CD4-positive, alpha-beta T cell (primary cell): ENCODE measurements at regions not wholly inside any gene's neighbourhood (a gene's known extent, or its start where the extent isn't known, plus 50 kb on each side); places are given as distances from the start of the nearest gene placed in this dataset.

ENCODE experiments used
- ATAC-seq: fragments of 200-7000 bp; cut with Tn5 transposase; one replicate; pipeline ENCODE4 v1.10.0; 2022; ENCODE audit warnings: mild to moderate bottlenecking; ENCODE audit not compliant: poor library complexity
- CTCF ChIA-PET: fragments of 350-600 bp; sonication (Branson Sonifier 250); formaldehyde crosslinking; loops from one replicate; lab custom pipeline; 2021; ENCODE audit warnings: antibody characterized with exemption, inconsistent platforms; lab: Charles Lee
- POLR2A ChIA-PET: fragments of 350-600 bp; sonication (Branson Sonifier 250); formaldehyde crosslinking; loops from one replicate; lab custom pipeline; 2021; ENCODE audit warnings: antibody characterized with exemption, inconsistent platforms; lab: Charles Lee
- DNase-seq, 14 experiments: peaks; one replicate each; pipeline ENCODE4 v3.0.0-alpha.2; 2013 to 2020; ENCODE audit warnings: mixed read lengths in 2 of 14
- H3K27ac ChIP-seq, 2 donors: one replicate each; pipeline versions ENCODE4 v1.5.1 to v1.7.0; 2013; ENCODE audit warnings: low read length in 2 of 2, low read depth in 1 of 2, mild to moderate bottlenecking in 1 of 2
- H3K27me3 ChIP-seq, 2 experiments: 1 replicate in 1 of 2; 2 replicates in 1 of 2; pipeline versions ENCODE4 v1.6.1 to v1.7.0; 2013; ENCODE audit warnings: low read length in 2 of 2, control low read depth in 1 of 2, mild to moderate bottlenecking in 1 of 2, moderate library complexity in 1 of 2; ENCODE audit not compliant: insufficient read depth in 2 of 2, control insufficient read depth in 1 of 2
- H3K36me3 ChIP-seq: one replicate; pipeline ENCODE4 v1.6.1; 2013; ENCODE audit warnings: low read length, control low read depth; ENCODE audit not compliant: insufficient read depth
- H3K4me1 ChIP-seq: one replicate; pipeline ENCODE4 v1.6.1; 2013; ENCODE audit warnings: low read length, control low read depth; ENCODE audit not compliant: insufficient read depth
- H3K4me3 ChIP-seq: one replicate; pipeline ENCODE4 v1.5.1; 2013; ENCODE audit warnings: mild to moderate bottlenecking, low read length, moderate library complexity
- H3K9me3 ChIP-seq, 2 experiments: 1 replicate in 1 of 2; 2 replicates in 1 of 2; pipeline versions ENCODE4 v1.6.1 to v1.7.0; 2013; ENCODE audit warnings: low read length in 2 of 2, mild to moderate bottlenecking in 2 of 2, control low read depth in 1 of 2, moderate library complexity in 1 of 2; ENCODE audit not compliant: control insufficient read depth in 1 of 2, insufficient read depth in 1 of 2
- H3K27ac Mint-ChIP-seq: one replicate; pipeline ENCODE4 v1.8.0; 2020; ENCODE audit warnings: mixed read lengths
- H3K27me3 Mint-ChIP-seq: one replicate; pipeline ENCODE4 v1.8.0; 2021; ENCODE audit warnings: mixed read lengths
- H3K36me3 Mint-ChIP-seq: one replicate; pipeline ENCODE4 v1.8.0; 2021; ENCODE audit warnings: low read depth, mixed read lengths
- H3K4me1 Mint-ChIP-seq: one replicate; pipeline ENCODE4 v1.8.0; 2021; ENCODE audit warnings: low read depth, mixed read lengths
- H3K4me3 Mint-ChIP-seq: one replicate; pipeline ENCODE4 v1.8.0; 2020; ENCODE audit warnings: mild to moderate bottlenecking, mixed read lengths
- H3K9me3 Mint-ChIP-seq: one replicate; pipeline ENCODE4 v1.8.0; 2020; ENCODE audit warnings: mixed read lengths
- CTCF ChIP-seq: fragments of 200-600 bp; IDR thresholded peaks from one replicate; pipeline ENCODE4 v1.8.0; 2022; ENCODE audit warnings: antibody characterized with exemption, mild to moderate bottlenecking
- intact Hi-C, 2 experiments: fragments of 100-400 bp; cut with DNase I in 1 of 2; cut with micrococcal nuclease in 1 of 2; formaldehyde crosslinking; loops; one replicate each; pipeline versions ENCODE4 v1.15.1 to v1.9.0; 2023 to 2025; cut with DNase I, micrococcal nuclease

- ATAC-seq: no peak
- TF ChIP-seq CTCF: no peak
- Histone ChIP-seq H3K4me1 (no peaks in the 10 kb centered on the region), H3K4me3 (no peak overlapping the region), H3K36me3 (no peaks in the 10 kb centered on the region), H3K27ac (no peak overlapping the region), H3K9me3 (peaks cover 0 to 7% of the 10 kb centered on the region in 2 experiments), H3K27me3 (no peaks in the 10 kb centered on the region)
- peaks cover 3% of the 10 kb centered on the region for H3K9me3 Mint-ChIP-seq
- no peak for DNase-seq
- intact Hi-C loops: no loop called here
- no peak overlapping the region for H3K4me3 Mint-ChIP-seq
- H3K4me1 Mint-ChIP-seq: no peaks in the 10 kb centered on the region
- ChIA-PET POLR2A (no interaction called here), CTCF (no interaction called here)
- no peak overlapping the region for H3K27ac Mint-ChIP-seq
- no peaks in the 10 kb centered on the region for H3K36me3 Mint-ChIP-seq
- no peaks in the 10 kb centered on the region for H3K27me3 Mint-ChIP-seq
These were observed 506.0 kb upstream of the INTU start for GRCh38 chr4:127126718-127127117.

DNA sequence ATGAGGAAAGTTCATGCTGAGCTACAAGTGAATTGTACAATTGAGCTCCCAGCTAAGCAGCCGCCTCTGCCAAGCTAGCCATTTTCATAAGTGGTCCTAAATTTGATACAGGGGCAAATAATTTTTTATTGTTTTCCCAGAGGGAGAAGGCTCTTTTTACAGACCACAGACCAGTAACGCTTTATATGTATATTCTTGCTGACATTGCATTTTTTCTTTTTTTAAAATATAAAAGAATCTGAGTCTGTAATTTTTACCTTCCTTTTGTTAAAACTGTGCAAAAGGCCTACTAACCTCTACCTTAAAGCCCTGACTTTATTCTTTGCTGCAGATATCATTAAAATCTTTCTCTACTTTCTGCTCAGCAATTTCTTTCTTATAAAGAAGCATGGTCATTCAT, 501.2 kb upstream of the INTU start:
- no peaks in the 10 kb centered on the region for H3K4me1 Mint-ChIP-seq
- no peaks in the 10 kb centered on the region for H3K27me3 ChIP-seq
- H3K4me3 Mint-ChIP-seq: no peak overlapping the region
- peaks cover 0 to 7% of the 10 kb centered on the region in 2 experiments for H3K9me3 ChIP-seq
- H3K4me3 ChIP-seq: no peak overlapping the region
- H3K27me3 Mint-ChIP-seq: no peaks in the 10 kb centered on the region
- POLR2A ChIA-PET: no interaction called here
- H3K4me1 ChIP-seq: no peaks in the 10 kb centered on the region
- H3K27ac Mint-ChIP-seq: no peak overlapping the region
- CTCF ChIA-PET: no interaction called here
- ATAC-seq: no peak
- intact Hi-C loops: no loop called here
- DNase-seq: no peak
- H3K27ac ChIP-seq: no peak overlapping the region
- no peaks in the 10 kb centered on the region for H3K9me3 Mint-ChIP-seq
- H3K36me3 Mint-ChIP-seq: no peaks in the 10 kb centered on the region
- TF ChIP-seq CTCF: no peak
- no peaks in the 10 kb centered on the region for H3K36me3 ChIP-seq

GRCh38 chr4:127134490-127134889, 498.3 kb upstream of the INTU start:
- no peaks in the 10 kb centered on the region for H3K36me3 ChIP-seq
- intact Hi-C loops: no loop called here
- Mint-ChIP-seq H3K36me3 (no peaks in the 10 kb centered on the region), H3K4me1 (no peaks in the 10 kb centered on the region), H3K4me3 (no peak overlapping the region), H3K27me3 (no peaks in the 10 kb centered on the region), H3K9me3 (peaks cover 3% of the 10 kb centered on the region), H3K27ac (no peak overlapping the region)
- DNase-seq: no peak
- no peaks in the 10 kb centered on the region for H3K4me1 ChIP-seq
- no peak for TF ChIP-seq CTCF
- no peaks in the 10 kb centered on the region for H3K27me3 ChIP-seq
- CTCF ChIA-PET: no interaction called here
- H3K27ac ChIP-seq: no peak overlapping the region
- POLR2A ChIA-PET: no interaction called here
- peaks cover 0 to 3% of the 10 kb centered on the region in 2 experiments for H3K9me3 ChIP-seq
- H3K4me3 ChIP-seq: no peak overlapping the region
- ATAC-seq: no peak
